IPS-20b (cell line): ENCODE measurements at regions not wholly inside any gene's neighbourhood (a gene's known extent, or its start where the extent isn't known, plus 50 kb on each side); places are given as distances from the start of the nearest gene placed in this dataset.

ENCODE experiments used
- H3K27ac ChIP-seq: one replicate; pipeline ENCODE4 v1.5.1; 2013; ENCODE audit warnings: low read length
- H3K27me3 ChIP-seq: 2 replicates; pipeline ENCODE4 v1.6.1; 2013; ENCODE audit warnings: mild to moderate bottlenecking, low read length, inconsistent platforms; ENCODE audit not compliant: insufficient read depth
- H3K36me3 ChIP-seq: 2 replicates; pipeline ENCODE4 v1.6.1; 2013; ENCODE audit warnings: low read depth, mild to moderate bottlenecking, inconsistent platforms, low read length, moderate library complexity; ENCODE audit not compliant: insufficient read depth
- H3K4me1 ChIP-seq: 2 replicates; pipeline ENCODE4 v1.6.1; 2013; ENCODE audit warnings: mild to moderate bottlenecking, control low read depth, inconsistent platforms, low read length, moderate library complexity; ENCODE audit not compliant: insufficient read depth
- H3K4me3 ChIP-seq: 2 replicates; pipeline ENCODE4 v1.5.1; 2013; ENCODE audit warnings: mild to moderate bottlenecking, low read length, inconsistent platforms
- H3K9ac ChIP-seq: 2 replicates; pipeline ENCODE4 v1.6.1; 2013; ENCODE audit warnings: low read depth, mild to moderate bottlenecking, inconsistent platforms, low read length, moderate library complexity
- H3K9me3 ChIP-seq: 2 replicates; pipeline ENCODE4 v1.6.1; 2013; ENCODE audit warnings: mild to moderate bottlenecking, low read depth, low read length, inconsistent platforms; ENCODE audit not compliant: insufficient read depth

- H3K4me1 ChIP-seq = no peaks in the 10 kb centered on the region; the same call in 1 of the 2 replicates
- no peaks in the 10 kb centered on the region for H3K27me3 ChIP-seq
- no peaks in the 10 kb centered on the region for H3K36me3 ChIP-seq
- no peak overlapping the region for H3K27ac ChIP-seq
- H3K9ac ChIP-seq = no peak overlapping the region
- H3K9me3 ChIP-seq = no peaks in the 10 kb centered on the region
- H3K4me3 ChIP-seq = no peak overlapping the region
Observed at GRCh38 chr10:107430446-107430845, 265.9 kb upstream of the SORCS1 start.

GRCh38 chr10:107427016-107427415, 262.5 kb upstream of the SORCS1 start:
- H3K4me3 ChIP-seq = no peak overlapping the region
- no peaks in the 10 kb centered on the region for H3K9me3 ChIP-seq
- H3K27me3 ChIP-seq = no peaks in the 10 kb centered on the region
- H3K27ac ChIP-seq = no peak overlapping the region
- H3K4me1 ChIP-seq = no peaks in the 10 kb centered on the region; the same call in 1 of the 2 replicates
- H3K9ac ChIP-seq = no peak overlapping the region
- H3K36me3 ChIP-seq = no peaks in the 10 kb centered on the region

GRCh38 chr10:107425931-107426553, 261.5 kb upstream of the SORCS1 start:
- no peaks in the 10 kb centered on the region for H3K9me3 ChIP-seq
- H3K36me3 ChIP-seq = no peaks in the 10 kb centered on the region
- H3K27ac ChIP-seq = no peak overlapping the region
- H3K9ac ChIP-seq = no peak overlapping the region
- no peak overlapping the region for H3K4me3 ChIP-seq
- H3K27me3 ChIP-seq = no peaks in the 10 kb centered on the region
- H3K4me1 ChIP-seq = no peaks in the 10 kb centered on the region; the same call in 1 of the 2 replicates

GRCh38 chr10:107424628-107425027, 260.1 kb upstream of the SORCS1 start:
- Histone ChIP-seq H3K9me3 (no peaks in the 10 kb centered on the region), H3K36me3 (no peaks in the 10 kb centered on the region), H3K4me3 (no peak overlapping the region), H3K4me1 (no peaks in the 10 kb centered on the region; the same call in 1 of the 2 replicates), H3K27me3 (no peaks in the 10 kb centered on the region), H3K27ac (no peak overlapping the region), H3K9ac (no peak overlapping the region)

- H3K27ac ChIP-seq = no peak overlapping the region
- no peaks in the 10 kb centered on the region; the same call in 1 of the 2 replicates for H3K4me1 ChIP-seq
- no peaks in the 10 kb centered on the region for H3K9me3 ChIP-seq
- no peak overlapping the region for H3K9ac ChIP-seq
- H3K4me3 ChIP-seq = no peak overlapping the region
- no peaks in the 10 kb centered on the region for H3K36me3 ChIP-seq
- no peaks in the 10 kb centered on the region for H3K27me3 ChIP-seq
Observed at GRCh38 chr10:107423903-107424302, 259.4 kb upstream of the SORCS1 start.

GRCh38 chr10:107422681-107423080, 258.2 kb upstream of the SORCS1 start:
- Histone ChIP-seq H3K4me1 (no peaks in the 10 kb centered on the region; the same call in 1 of the 2 replicates), H3K27me3 (no peaks in the 10 kb centered on the region), H3K4me3 (no peak overlapping the region), H3K36me3 (no peaks in the 10 kb centered on the region), H3K27ac (no peak overlapping the region), H3K9ac (no peak overlapping the region), H3K9me3 (no peaks in the 10 kb centered on the region)

- Histone ChIP-seq H3K9ac (no peak overlapping the region), H3K36me3 (no peaks in the 10 kb centered on the region), H3K4me3 (no peak overlapping the region), H3K27me3 (no peaks in the 10 kb centered on the region), H3K4me1 (no peaks in the 10 kb centered on the region), H3K27ac (no peak overlapping the region), H3K9me3 (no peaks in the 10 kb centered on the region)
Observed at GRCh38 chr10:107420196-107420595, 255.7 kb upstream of the SORCS1 start.

- H3K27ac ChIP-seq = no peak overlapping the region
- no peak overlapping the region for H3K4me3 ChIP-seq
- no peaks in the 10 kb centered on the region for H3K9me3 ChIP-seq
Observed at GRCh38 chr10:107418085-107418806, 253.7 kb upstream of the SORCS1 start.

GRCh38 chr10:107417446-107417845, 252.9 kb upstream of the SORCS1 start:
- Histone ChIP-seq H3K9ac (no peak overlapping the region), H3K9me3 (no peaks in the 10 kb centered on the region), H3K4me1 (no peaks in the 10 kb centered on the region), H3K27ac (no peak overlapping the region), H3K27me3 (no peaks in the 10 kb centered on the region), H3K4me3 (no peak overlapping the region), H3K36me3 (no peaks in the 10 kb centered on the region)

More at GRCh38 chr10:107418085-107418806, 253.7 kb upstream of the SORCS1 start:
- Histone ChIP-seq H3K27me3 (no peaks in the 10 kb centered on the region), H3K9ac (no peak overlapping the region), H3K4me1 (no peaks in the 10 kb centered on the region), H3K36me3 (no peaks in the 10 kb centered on the region)

GRCh38 chr10:107415446-107415845, 250.9 kb upstream of the SORCS1 start:
- no peaks in the 10 kb centered on the region for H3K9me3 ChIP-seq
- H3K27me3 ChIP-seq = no peaks in the 10 kb centered on the region
- H3K4me3 ChIP-seq = no peak overlapping the region
- H3K4me1 ChIP-seq = no peaks in the 10 kb centered on the region
- H3K36me3 ChIP-seq = no peaks in the 10 kb centered on the region
- no peak overlapping the region for H3K27ac ChIP-seq
- H3K9ac ChIP-seq = no peak overlapping the region

GRCh38 chr10:107413971-107414370, 249.5 kb upstream of the SORCS1 start:
- H3K4me3 ChIP-seq = no peak overlapping the region
- H3K27me3 ChIP-seq = no peaks in the 10 kb centered on the region
- no peak overlapping the region for H3K27ac ChIP-seq
- H3K9me3 ChIP-seq = no peaks in the 10 kb centered on the region
- H3K36me3 ChIP-seq = no peaks in the 10 kb centered on the region
- H3K4me1 ChIP-seq = no peaks in the 10 kb centered on the region
- H3K9ac ChIP-seq = no peak overlapping the region

- Histone ChIP-seq H3K4me3 (no peak overlapping the region), H3K27ac (no peak overlapping the region), H3K4me1 (no peaks in the 10 kb centered on the region), H3K36me3 (no peaks in the 10 kb centered on the region), H3K27me3 (no peaks in the 10 kb centered on the region), H3K9ac (no peak overlapping the region), H3K9me3 (no peaks in the 10 kb centered on the region)
Observed at GRCh38 chr10:107409522-107409921, 245.0 kb upstream of the SORCS1 start.
